Suppressor macrophage treated with lipopolysaccharide for 1 hour (primary cell): ENCODE measurements at regions not wholly inside any gene's neighbourhood (a gene's known extent, or its start where the extent isn't known, plus 50 kb on each side); places are given as distances from the start of the nearest gene placed in this dataset.
"Not testable (repeated sequence)": the region's sequence is repeated elsewhere in the genome, so short reads cannot be mapped to it uniquely, and the experiment has no call there.

Experiments used
- DNase-seq, 3 donors: peaks; one replicate each; pipeline ENCODE4 v3.0.0-alpha.2; 2020 to 2022

GRCh38 chr13:111650626-111651025 is 330.2 kb downstream of the TEX29 start:
- DNase-seq = no peak

GRCh38 chr13:111652676-111653075 is 332.2 kb downstream of the TEX29 start:
- DNase-seq = no peak

- no peak for DNase-seq
Measured at GRCh38 chr13:111654531-111654930, 334.1 kb downstream of the TEX29 start.

- DNase-seq = no peak
Measured at GRCh38 chr13:111656439-111656838, 336.0 kb downstream of the TEX29 start.

- no peak for DNase-seq
Measured at GRCh38 chr13:111657013-111657412, 336.6 kb downstream of the TEX29 start.

GRCh38 chr13:111658145-111659100 is 338.0 kb downstream of the TEX29 start:
- DNase-seq = no peak

GRCh38 chr13:111659219-111659775 is 338.9 kb downstream of the TEX29 start:
- DNase-seq = no peak

GRCh38 chr13:111659842-111660241 is 339.4 kb downstream of the TEX29 start:
- DNase-seq = no peak

- no peak for DNase-seq
Measured at GRCh38 chr13:111661052-111661451, 340.6 kb downstream of the TEX29 start.

GRCh38 chr13:111661776-111662175 is 341.3 kb downstream of the TEX29 start:
- no peak for DNase-seq

- no peak for DNase-seq
Measured at GRCh38 chr13:111662451-111662850, 342.0 kb downstream of the TEX29 start.

- no peak for DNase-seq
Measured at GRCh38 chr13:111662895-111663294, 342.5 kb downstream of the TEX29 start.

GRCh38 chr13:111663505-111663904 is 343.1 kb downstream of the TEX29 start:
- no peak for DNase-seq

- DNase-seq = no peak
Measured at GRCh38 chr13:111663953-111664421, 343.5 kb downstream of the TEX29 start.

- DNase-seq = no peak
Measured at GRCh38 chr13:111664696-111665095, 344.3 kb downstream of the TEX29 start.

GRCh38 chr13:111665691-111666095 is 345.3 kb downstream of the TEX29 start:
- DNase-seq = no peak

GRCh38 chr13:111666164-111666776 is 345.8 kb downstream of the TEX29 start:
- no peak for DNase-seq

- DNase-seq = no peak
Measured at GRCh38 chr13:111667757-111668156, 347.3 kb downstream of the TEX29 start.

GRCh38 chr13:111668451-111668850 is 348.0 kb downstream of the TEX29 start:
- DNase-seq = no peak

- not testable (repeated sequence) for DNase-seq
Measured at GRCh38 chr13:111672198-111672597, 351.8 kb downstream of the TEX29 start.

GRCh38 chr13:111678120-111678882 is 357.9 kb downstream of the TEX29 start:
- not testable (repeated sequence) for DNase-seq

- not testable (repeated sequence) for DNase-seq
Measured at GRCh38 chr13:111679645-111680044, 359.2 kb downstream of the TEX29 start.

GRCh38 chr13:111680100-111680499 is 359.7 kb downstream of the TEX29 start:
- not testable (repeated sequence) for DNase-seq
